ENCODE measurements at regions not wholly inside any gene's neighbourhood (a gene's known extent, or its start where the extent isn't known, plus 50 kb on each side); places are given as distances from the start of the nearest gene placed in this dataset.

DNA sequence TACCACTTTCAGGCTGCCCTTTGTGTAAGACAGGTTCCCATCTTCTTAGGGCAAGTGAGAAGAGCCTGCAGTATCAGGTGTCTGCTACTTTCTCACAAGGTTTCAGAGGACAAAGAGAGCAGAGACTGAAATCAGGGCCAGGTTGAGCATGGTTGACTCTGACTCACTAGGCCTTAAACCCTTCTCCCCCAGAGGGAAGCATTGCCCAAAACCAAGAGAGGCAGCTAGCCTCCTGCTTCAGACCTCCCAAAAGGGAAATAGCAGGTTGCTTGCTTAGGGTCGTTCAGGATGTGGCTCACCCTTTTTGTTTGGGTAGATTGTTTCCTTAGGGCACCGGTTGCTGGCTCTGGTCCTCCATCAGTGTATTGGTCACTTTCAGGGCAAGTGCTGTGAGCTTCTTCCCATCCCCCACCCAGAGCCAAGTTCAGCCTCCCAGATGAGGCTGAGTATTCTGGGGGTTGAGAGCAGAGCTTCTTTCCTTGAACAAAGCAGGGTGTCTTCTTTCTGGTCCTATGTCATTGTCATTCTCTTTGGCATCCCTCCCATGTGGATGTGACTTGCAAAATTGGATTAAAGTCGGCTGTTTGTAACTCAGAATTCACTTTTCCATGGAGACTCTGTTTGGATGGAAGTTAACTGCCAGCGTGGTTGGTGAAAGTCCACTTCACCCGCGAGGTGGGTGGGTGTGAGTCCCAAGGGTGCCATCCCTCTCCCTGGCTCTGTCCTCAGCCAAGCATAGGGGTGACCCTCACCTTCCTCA is 55.5 kb upstream of the GALNT2 start:
- TF ChIP-seq, protein P1, sequence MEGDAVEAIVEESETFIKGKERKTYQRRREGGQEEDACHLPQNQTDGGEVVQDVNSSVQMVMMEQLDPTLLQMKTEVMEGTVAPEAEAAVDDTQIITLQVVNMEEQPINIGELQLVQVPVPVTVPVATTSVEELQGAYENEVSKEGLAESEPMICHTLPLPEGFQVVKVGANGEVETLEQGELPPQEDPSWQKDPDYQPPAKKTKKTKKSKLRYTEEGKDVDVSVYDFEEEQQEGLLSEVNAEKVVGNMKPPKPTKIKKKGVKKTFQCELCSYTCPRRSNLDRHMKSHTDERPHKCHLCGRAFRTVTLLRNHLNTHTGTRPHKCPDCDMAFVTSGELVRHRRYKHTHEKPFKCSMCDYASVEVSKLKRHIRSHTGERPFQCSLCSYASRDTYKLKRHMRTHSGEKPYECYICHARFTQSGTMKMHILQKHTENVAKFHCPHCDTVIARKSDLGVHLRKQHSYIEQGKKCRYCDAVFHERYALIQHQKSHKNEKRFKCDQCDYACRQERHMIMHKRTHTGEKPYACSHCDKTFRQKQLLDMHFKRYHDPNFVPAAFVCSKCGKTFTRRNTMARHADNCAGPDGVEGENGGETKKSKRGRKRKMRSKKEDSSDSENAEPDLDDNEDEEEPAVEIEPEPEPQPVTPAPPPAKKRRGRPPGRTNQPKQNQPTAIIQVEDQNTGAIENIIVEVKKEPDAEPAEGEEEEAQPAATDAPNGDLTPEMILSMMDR (IDR thresholded peaks at IDR 0.05; ENCODE audit: insufficient read depth, low read length, poor library complexity, severe bottlenecking) = no peak
- Histone ChIP-seq H3K36me3 (ENCODE audit: control insufficient read depth, insufficient read depth, low read length) (no peaks in the 10 kb centered on the region), H3K4me3 (replicated peaks; ENCODE audit: low read depth, low read length) (no peak overlapping the region), H3K27me3 (replicated peaks; ENCODE audit: control insufficient read depth, insufficient read depth, low read length) (no peaks in the 10 kb centered on the region)
- no peak for DNase-seq (ENCODE audit: extremely low read depth, insufficient read length)

DNA sequence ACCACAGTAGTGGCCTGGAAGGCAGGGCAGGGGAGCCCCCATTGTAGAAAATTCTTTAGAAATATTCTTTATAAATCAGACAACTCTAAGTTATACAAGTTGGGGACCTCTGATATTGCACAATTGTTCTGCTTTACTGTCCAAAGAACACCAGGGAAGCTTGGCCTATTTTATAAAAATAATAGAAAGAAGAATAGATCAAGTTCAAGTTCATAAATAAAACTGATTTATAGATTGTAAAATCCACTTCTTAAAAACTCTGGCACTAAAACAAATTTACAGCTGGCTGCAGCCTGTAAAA is 55.0 kb upstream of the GALNT2 start:
- DNase-seq (ENCODE audit: extremely low read depth, insufficient read length) = no peak
- Histone ChIP-seq H3K4me3 (replicated peaks; ENCODE audit: low read depth, low read length) (no peak overlapping the region), H3K36me3 (ENCODE audit: control insufficient read depth, insufficient read depth, low read length) (no peaks in the 10 kb centered on the region), H3K27me3 (replicated peaks; ENCODE audit: control insufficient read depth, insufficient read depth, low read length) (no peaks in the 10 kb centered on the region)
- TF ChIP-seq, protein P1 (IDR thresholded peaks at IDR 0.05; ENCODE audit: insufficient read depth, low read length, poor library complexity, severe bottlenecking) = no peak

DNA sequence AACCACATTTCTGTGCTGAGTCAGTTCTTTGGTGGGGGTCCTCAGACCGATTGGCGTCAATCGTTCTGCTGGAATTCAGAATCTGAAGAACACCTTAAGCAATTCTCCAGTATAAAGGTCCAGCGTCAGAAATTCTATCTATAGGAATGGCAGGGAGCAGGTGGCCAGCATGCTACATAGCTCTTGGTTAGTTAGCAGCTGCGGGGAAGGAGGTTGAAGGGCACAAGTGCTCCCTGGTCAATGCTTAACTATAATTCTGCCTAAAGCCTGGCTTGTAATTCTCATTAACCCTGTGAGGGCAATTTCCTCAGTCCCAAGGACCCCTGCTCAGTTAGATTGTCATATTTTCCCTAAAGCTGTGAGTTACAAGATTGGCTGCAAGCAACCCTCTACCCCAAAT is 54.3 kb upstream of the GALNT2 start:
- TF ChIP-seq, protein P1 (IDR thresholded peaks at IDR 0.05; ENCODE audit: insufficient read depth, low read length, poor library complexity, severe bottlenecking) = no peak
- no peaks in the 10 kb centered on the region for H3K36me3 ChIP-seq (ENCODE audit: control insufficient read depth, insufficient read depth, low read length)
- H3K4me3 ChIP-seq (replicated peaks; ENCODE audit: low read depth, low read length) = no peak overlapping the region
- no peak for DNase-seq (ENCODE audit: extremely low read depth, insufficient read length)
- H3K27me3 ChIP-seq (replicated peaks; ENCODE audit: control insufficient read depth, insufficient read depth, low read length) = no peaks in the 10 kb centered on the region

DNA sequence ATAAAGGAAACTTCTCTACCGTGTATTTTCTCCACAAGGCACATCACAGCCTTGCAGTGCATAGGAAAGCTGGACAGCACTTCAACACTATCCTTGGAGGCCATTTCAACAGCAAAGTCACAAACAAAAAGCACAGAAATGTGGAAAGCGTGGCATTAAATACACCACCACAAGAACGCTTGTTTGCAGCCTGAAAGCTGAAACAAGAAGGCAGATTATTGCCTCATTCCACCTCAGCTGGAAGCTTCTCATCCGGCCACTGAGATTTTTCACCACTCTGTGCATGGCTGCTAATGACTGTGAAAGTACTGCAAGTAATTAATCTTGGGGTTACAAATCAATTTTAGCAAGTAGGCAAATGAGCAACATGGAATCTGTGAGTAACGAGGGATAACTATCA is 50.9 kb upstream of the GALNT2 start:
- H3K27me3 ChIP-seq (replicated peaks; ENCODE audit: control insufficient read depth, insufficient read depth, low read length) = no peaks in the 10 kb centered on the region
- no peaks in the 10 kb centered on the region for H3K36me3 ChIP-seq (ENCODE audit: control insufficient read depth, insufficient read depth, low read length)
- TF ChIP-seq, protein P1 (IDR thresholded peaks at IDR 0.05; ENCODE audit: insufficient read depth, low read length, poor library complexity, severe bottlenecking) = no peak
- H3K4me3 ChIP-seq (replicated peaks; ENCODE audit: low read depth, low read length) = no peak overlapping the region
- no peak for DNase-seq (ENCODE audit: extremely low read depth, insufficient read length)

All from GM06990 (cell line).